OCI-LY7 (cell line): ENCODE measurements at regions not wholly inside any gene's neighbourhood (a gene's known extent, or its start where the extent isn't known, plus 50 kb on each side); places are given as distances from the start of the nearest gene placed in this dataset.

Experiments used
- CTCF ChIP-seq: fragments of 200-600 bp; sonication (generic); conservative IDR thresholded peaks from 2 replicates; pipeline ENCODE4 v1.5.1; 2014; ENCODE audit warnings: mild to moderate bottlenecking, antibody characterized with exemption, low read length, moderate library complexity, mixed read lengths
- EZH2phosphoT487 ChIP-seq: fragments of 200-600 bp; sonication (generic); IDR thresholded peaks from 2 replicates; pipeline ENCODE4 v1.6.1; 2018; ENCODE audit warnings: low read depth, borderline replicate concordance, mild to moderate bottlenecking, mixed run types, antibody characterized with exemption, low read length, moderate library complexity, mixed read lengths

- TF ChIP-seq CTCF (no peak), EZH2phosphoT487 (no peak)
Measured at GRCh38 chr10:8946451-8946850, 892.0 kb downstream of the GATA3 start.
